Urothelium cell line (cell line): ENCODE measurements at regions not wholly inside any gene's neighbourhood (a gene's known extent, or its start where the extent isn't known, plus 50 kb on each side); places are given as distances from the start of the nearest gene placed in this dataset.

ENCODE experiments used
- DNase-seq: peaks from one replicate; pipeline ENCODE4 v3.0.0; 2011; ENCODE audit warnings: low spot score, mixed read lengths
- FAIRE-seq: peaks from 2 replicates; lab custom pipeline; 2011; peaks lifted over from hg19 to GRCh38; lab: Jason Lieb, UNC

DNA sequence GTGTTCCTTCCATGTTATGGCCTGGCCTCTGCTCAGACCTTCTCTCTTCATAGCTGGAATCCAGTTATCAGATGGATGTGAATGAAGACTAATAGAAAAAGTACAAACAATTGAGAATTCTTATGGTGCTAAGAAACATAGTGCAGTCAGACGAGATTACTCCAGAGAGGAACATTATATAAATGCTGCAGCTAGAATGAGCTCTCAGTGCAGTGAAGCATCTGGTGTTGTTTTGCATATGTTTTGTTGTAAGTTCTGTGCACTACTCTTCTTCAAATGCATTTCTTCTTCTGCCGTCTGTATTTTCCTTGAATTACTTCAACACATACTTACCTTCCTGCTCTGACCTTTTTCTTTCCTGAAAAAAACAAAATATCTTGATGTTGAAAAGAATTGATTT lies 602.4 kb upstream of the CDH18 start:
- FAIRE-seq (no peak), DNase-seq (no peak)

DNA sequence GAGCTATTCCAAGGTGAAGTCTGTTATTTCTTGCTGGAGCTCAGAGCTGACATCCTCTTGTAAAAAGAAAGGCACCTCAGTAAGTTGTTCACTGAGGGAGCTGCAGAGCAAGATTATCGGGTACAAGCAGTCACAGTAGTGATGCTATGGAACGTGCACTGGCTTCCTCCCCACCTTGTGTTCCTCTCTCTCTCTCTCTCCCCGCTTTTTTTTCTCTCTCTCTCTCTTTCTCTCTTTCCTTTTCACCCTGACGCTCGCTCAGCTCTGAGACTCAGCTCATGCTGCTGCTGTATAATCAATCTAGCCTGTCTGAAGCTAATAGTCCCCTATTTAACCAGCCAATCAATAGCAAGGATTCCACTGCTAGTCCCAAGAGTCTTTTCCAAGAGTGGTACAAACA lies 587.6 kb upstream of the CDH18 start:
- DNase-seq (no peak), FAIRE-seq (no peak)

DNA sequence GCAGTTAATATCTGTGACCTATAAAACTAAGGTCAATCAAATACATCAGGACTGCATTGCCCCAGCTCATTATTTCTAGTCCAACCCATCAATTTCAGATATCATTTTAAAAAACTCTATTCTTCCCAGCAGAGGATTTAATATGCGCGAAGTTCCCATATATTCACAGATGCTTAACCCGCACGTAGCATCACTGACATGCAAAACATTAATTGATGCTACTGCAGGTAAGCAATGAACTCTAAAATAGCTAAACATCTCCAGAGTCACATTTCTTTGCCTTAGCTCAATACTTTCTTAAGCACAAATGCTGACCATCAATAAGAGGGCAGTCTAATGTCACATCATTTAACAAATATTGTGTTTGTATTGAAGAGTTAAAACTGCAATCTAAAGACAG lies 586.6 kb upstream of the CDH18 start:
- DNase-seq (no peak), FAIRE-seq (no peak)

DNA sequence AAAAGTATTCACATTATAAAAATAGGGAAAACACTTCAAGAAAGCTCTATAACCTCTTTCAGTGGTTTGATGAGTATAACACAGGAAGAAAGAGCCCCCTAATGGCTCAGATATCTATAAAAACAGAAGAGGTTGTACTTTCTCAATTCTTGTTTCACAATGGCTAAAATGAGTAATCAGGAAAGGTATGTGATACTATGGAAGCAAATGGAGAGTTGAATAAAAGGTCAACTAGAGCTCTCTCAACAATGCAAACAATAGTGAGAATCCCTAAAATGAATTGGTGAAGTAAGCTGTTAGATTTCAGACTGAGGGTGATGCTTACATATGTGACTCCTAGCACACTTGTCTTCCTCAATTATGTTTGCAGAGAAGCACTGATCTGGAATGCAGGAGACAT lies 584.6 kb upstream of the CDH18 start:
- FAIRE-seq (no peak), DNase-seq (peak; percentile 15)

DNA sequence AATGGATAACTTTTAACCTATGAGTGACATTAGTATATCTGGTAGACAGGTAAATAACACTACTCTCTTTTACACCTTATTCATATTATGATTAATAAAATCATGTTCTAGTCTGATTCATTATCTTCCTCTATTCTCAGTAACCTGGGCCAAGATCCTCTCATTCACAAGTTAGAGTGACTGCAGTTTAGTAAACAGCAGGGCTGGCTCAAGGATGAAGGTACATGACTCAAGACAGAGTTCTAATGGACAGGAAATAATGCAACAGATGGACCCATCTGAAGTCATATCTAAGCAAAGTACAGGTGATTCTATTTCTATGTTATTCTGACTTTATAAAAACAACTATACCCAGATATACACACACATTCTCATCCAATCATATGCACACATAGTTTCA lies 582.5 kb upstream of the CDH18 start:
- FAIRE-seq (no peak), DNase-seq (no peak)

DNA sequence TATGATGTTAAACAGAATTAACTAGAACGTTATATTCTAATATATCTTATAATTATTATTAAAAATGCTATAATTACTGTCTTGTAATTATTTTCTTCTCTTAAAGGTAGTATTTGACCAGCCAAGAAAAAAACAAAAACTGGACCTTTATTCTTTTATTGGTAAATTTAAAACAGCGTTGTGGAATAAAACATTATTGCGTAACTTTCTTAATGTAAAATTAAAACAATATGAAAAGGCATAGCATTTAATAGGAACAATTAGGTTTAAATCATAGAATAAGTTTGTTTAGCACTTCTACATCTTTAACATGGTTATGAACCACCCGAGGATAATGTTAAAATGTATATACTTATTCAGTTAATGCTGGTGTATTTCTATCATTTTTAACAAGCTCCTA lies 574.5 kb upstream of the CDH18 start:
- DNase-seq: no peak
- no peak for FAIRE-seq

DNA sequence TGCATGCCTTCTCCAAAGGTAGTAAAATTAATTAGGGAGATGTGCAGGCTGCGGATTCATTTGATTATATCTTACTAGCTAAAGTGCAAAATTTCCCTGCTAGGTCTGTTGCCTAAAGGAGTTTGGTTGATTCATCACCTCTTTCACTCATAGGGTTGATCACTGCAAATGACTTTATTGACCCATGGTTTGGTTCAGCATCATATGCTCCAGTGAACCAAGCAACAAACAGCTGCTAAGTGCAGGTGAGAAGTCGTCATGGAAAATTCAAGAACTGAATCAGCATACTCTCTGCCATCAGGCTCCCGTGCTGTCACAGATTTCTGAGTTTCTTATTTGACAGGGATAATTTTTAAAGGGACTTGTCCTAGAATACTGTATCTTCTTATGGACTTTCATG lies 571.8 kb upstream of the CDH18 start:
- FAIRE-seq: no peak
- DNase-seq: no peak

DNA sequence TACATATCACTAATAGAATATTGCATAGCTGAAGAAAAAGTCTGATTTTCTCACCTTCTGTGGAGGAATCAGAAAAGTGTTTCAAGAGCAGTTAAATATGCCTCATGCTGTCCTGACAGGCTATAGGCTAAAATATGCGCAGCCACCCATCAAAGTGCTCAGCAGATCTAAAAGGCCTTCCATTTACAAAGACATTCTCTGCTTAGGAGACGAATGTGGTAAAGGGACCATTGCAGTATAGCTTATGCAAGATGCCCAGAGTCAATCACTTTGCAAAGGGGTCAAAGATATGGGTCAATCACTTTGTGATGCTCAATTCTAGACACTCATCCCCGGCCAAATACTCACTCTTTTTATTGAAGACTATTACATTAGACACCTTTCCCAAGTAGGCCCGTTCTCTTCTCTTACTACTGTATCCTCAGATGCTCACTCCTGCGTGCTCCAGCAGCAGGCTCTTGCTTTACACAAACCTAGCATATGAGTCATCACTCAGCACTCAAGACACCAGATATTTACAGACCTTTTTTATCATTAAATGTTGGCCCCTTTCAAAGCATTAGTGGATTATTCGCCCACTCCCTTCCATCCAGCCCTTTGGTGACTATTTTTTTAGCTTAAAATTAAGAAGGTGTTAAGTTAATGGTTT lies 568.2 kb upstream of the CDH18 start:
- FAIRE-seq: no peak
- peak; percentile 19 for DNase-seq

DNA sequence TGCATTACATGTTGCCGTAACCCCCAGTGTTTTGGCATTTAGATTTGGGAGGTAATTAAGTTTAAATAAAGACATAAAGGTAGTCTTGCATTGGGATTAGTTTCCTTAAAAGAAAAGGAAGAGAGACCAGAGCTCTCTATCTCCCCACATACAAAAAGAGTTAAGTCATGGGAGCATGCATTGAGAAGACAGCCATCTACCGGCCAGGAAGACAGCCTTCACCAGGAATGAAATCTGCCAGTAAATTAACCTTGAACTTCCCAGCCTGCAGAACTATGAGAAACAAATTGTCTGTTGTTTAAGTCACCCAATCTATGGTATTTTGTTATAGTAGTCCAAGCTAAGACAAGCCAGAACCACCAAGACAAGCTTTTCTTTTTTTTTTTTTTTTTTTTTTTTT lies 567.0 kb upstream of the CDH18 start:
- DNase-seq (no peak), FAIRE-seq (no peak)

DNA sequence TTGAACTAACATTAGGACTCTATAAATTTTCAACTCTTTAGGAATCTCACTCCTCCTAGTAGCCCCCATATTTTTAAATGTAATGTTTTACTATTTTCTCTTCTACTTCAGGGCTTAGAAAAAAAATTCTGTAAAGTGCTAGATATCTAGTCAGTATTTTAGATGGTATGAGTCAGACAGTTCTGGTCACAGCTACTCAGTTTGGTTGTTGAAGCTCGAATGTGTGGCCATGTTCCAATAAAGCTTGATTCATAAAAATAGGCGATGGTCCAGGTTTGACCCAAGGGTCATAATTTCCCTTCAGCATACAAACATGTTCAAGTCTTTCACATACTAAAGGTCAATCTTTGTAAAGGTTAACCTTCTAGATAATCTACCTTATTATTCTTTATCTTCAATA lies 566.0 kb upstream of the CDH18 start:
- FAIRE-seq: no peak
- DNase-seq: no peak

DNA sequence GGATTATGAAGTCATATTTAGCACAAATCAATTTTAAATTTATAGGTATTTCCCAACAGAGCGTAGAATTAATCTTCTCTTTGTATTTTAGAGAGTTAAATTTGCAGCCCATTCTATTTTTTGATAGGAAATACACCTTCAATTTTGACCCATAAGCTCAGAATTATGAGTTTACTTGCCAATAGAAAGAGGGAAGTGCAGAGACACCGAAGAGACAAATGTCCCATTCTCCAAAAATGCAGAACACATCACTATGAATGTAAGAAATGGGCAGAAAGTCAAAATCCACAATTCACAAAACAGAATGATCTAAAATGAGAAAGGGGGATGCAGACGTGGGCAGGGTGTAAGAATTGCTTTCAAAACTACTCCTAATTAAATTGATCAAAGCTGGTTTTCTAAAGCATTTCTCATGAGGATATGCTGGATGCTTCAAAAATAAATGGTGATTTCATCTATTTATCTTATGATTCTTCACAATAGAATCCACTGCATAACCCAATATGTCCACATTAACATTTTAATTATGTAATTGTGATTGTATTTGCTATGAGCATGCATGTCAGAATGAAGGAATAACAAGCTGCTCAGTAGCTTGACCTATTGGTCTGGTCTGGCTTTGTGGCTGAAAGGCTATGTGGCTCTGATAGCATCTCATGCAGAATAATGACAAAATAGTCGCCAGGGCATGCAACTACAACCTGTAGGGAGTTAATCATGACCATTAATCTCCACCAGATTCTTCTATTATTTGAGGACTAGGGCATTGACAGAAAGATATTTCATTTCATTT lies 550.1 kb upstream of the CDH18 start:
- peak; percentile 20 for FAIRE-seq
- no peak for DNase-seq

DNA sequence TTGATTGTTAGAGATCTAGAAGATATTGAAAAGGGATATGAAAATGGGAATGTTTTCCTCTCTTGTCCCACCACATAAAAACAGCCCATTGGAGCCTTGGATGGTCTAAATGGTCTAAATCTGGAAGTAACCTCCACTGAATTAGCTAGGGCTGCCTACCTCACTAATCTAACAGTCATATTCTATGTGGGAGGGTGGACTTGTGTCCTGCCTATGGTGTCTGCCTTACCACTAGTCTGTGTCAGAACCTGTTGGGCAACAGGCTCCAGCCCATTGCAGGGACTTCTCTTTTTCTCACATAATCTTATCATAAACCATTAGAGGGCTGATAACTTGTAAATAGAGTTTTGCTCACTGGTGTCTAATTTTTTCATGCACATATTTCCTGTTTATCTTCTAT lies 548.8 kb upstream of the CDH18 start:
- DNase-seq: no peak
- no peak for FAIRE-seq

DNA sequence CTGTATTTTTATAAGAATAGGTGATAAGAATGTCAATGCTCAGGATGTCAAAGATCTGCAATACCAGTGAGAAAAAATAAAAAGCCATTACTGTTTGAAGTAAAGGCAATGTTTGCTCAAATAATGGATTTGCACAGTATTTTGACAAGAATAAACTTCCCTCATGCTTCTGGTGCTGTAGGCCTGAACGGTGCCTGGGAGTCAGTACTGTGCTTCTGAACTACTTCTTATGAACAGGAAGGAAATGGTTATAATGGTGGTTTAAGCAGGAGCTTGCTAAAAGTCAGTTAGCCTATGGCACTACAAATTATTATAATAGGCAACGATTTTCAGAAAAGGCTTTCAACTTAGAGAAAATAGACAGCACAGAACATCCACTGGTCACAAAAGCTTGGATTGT lies 548.3 kb upstream of the CDH18 start:
- no peak for FAIRE-seq
- DNase-seq: no peak

DNA sequence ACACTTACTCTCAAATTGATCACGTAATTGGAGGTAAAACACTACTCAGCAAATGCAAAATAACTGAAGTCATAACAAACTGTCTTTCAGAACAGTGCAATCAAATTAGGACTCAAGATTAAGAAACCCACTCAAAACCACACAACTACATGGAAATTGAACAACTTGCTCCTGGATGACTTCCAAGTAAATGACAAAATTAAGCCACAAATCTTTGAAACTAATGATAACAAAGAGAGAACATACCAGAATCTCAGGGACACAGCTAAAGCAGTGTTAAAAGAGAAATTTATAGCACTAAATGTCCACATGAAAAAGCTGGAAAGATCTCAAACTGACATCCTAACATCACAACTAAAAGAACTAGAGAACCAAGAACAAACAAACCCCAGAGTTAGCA lies 540.5 kb upstream of the CDH18 start:
- FAIRE-seq: no peak
- no peak for DNase-seq

DNA sequence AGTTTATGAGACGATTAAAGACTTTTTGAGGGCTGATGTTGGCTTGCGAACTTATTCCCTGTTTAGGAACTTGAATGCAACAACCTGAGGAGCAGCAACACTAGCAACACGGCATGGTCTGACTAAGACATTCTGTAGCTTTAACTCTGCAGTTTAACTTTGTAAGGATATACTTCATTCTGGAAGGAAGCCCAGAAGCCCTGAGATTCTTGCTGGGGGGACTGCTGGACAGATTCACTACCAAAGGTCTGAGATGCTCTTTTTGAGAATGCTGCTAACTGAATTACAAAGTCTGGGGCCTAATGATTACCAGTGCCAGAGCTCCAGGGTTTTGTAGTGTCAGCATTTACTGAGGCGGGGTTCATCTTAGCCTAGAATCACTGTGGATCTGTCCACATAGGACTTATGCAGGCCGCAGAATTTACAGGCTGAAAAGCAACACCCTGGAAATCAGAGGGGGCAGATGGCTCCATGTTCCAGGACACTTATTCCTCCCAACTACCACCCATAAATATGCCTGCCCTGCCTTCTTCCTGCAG lies 537.1 kb upstream of the CDH18 start:
- FAIRE-seq: no peak
- DNase-seq: no peak

DNA sequence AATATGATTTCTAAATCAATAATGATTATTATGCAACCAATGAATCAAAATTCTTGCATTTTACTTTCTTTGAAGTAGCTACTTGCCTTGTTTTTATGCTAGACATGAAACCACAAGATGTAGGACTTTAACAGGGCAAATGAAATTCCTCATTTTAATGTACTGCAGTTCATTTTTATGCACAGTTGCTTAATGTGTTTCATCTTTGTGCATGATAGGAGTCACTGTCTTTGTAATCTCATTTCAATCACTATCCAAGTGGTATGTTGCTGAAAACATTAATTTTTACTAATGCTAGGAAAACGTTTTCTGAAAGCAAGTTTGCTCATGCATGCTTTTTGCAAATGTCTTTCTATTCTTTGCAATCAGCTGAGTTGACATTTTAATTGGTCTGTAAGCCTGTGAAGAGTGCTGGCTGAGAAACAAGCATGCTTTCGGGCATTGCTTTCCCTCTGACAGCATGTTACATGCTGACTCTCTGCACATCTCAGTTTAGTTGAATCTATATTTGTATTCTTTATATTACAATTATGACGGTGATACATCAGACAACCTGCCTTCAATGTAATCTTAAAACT lies 535.0 kb upstream of the CDH18 start:
- FAIRE-seq: no peak
- DNase-seq: no peak

DNA sequence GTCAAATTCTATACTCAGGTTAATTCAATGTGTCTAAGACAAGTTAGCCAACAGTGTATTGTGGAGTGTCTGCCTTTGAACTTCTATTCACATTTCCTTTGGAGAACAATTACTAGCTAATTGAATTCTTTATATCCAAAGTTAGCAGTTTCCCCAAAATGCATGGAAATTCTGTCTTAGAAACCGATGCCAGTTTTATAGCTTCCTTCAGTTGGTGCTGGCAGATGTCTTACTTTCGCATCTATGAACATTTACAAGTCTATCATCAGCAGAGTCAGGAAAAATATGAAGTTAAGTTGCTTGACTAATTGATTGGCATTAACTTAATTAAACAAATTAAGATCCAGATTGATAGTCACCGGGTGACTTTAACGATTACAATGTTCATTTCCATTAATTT lies 527.6 kb upstream of the CDH18 start:
- DNase-seq: no peak
- no peak for FAIRE-seq

DNA sequence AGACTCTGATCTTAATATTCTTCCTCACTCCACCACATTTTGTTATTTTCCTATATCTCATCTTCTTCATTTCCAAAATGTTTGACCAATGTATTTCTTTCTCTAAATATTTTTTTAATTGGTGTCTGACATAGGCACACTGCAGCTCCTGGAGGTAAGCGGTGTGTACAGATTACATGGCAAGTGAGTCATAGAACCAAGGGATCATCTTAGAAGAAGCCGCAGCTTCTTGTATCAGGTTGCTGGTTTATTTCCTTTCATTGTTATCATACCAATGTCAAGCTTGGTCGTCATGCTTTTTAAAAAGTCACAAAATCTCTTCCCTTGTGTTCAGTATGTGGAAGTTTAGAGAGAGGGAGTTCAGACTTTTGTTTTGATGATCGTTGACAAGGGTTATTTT lies 526.1 kb upstream of the CDH18 start:
- no peak for FAIRE-seq
- DNase-seq: peak; percentile 25

DNA sequence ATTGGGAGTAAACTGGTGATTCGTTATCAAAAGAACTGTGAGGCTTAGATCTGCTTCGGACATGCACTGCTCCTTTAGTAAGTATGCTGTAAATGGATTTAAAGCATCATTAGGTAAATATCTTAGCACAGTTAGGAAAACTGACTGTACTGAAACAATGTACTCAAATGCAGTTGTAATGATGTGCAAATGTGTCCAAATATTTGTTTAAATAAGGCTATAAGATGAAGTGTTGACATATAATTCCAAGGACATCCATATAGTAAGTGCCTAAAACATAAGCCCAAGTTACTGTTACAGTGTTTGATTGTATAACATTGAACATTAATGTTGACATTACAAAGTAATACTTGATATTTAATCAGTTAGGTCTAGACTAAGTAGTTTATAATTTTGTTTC lies 512.5 kb upstream of the CDH18 start:
- FAIRE-seq (no peak), DNase-seq (no peak)

DNA sequence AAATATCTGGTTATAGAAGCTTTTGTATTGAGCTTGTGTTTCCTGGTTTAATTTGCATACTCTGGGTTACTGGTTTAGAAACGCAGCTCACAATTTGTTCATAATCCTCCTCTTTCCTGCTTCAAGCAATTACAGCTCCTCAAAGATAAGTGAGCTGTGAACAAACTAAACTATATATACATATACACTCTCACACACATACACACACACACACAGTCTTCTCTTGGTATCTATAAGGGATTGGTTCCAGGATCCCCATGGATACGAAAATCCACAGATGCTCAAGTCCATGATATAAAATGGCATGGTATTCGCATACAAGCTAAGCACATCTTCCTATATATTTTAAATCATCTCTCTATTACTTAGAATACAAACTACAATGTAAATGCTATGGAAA lies 510.9 kb upstream of the CDH18 start:
- FAIRE-seq (no peak), DNase-seq (no peak)

DNA sequence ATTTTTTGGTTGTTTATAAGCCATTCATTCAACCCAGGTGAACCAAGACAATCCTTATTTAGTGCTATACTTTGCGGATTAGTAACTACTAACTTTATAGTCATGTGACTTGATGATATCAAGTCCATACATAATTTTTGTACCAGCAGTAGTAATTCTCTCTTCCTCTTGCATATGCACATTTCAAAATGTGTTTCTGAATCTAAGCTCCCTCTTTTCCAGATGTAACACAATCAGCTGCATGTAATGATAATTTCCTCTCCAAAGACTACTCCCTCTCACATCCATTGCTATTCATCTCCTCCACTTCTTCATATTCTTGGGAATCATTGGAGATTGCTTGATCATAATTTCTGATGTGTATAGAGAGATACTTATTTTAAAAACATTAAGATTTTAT lies 510.1 kb upstream of the CDH18 start:
- DNase-seq: no peak
- no peak for FAIRE-seq

DNA sequence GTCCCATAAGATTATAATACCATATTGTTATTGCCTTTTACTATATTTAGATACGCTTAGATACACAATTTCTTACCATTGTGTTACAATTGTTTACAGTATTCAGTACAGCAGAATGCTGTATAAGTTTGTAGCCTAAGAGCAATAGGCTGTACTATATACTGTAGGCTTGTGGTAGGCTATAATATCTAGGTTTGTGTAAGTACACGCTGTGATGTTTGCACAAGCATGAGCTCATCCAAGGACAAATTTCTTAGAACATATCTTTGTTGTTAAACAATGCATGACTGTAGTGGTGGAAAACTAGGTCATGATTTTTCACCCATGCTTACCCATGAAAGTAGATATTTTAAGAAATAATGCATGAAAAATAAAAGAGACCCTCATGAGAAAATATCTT lies 509.4 kb upstream of the CDH18 start:
- FAIRE-seq: no peak

More for the DNA sequence above, 509.4 kb upstream of the CDH18 start:
- DNase-seq: no peak
